Activated CD4-positive, alpha-beta T cell treated with anti-CD3 and anti-CD28 coated beads, Interleukin-2, amount 10 ng/mL, durations not matched to agents 24 days and 14 days (primary cell): ENCODE measurements at regions not wholly inside any gene's neighbourhood (a gene's known extent, or its start where the extent isn't known, plus 50 kb on each side); places are given as distances from the start of the nearest gene placed in this dataset.
A peak's percentile ranks its signal among the peaks of the same experiment; 100 is the strongest.

ENCODE experiments used
- DNase-seq: peaks from one replicate; pipeline ENCODE4 v3.0.0; 2022
- H3K27ac Mint-ChIP-seq: one replicate; pipeline ENCODE4 v1.8.0; 2022; ENCODE audit warnings: mild to moderate bottlenecking, mixed read lengths
- H3K27me3 Mint-ChIP-seq: one replicate; pipeline ENCODE4 v1.8.0; 2022; ENCODE audit warnings: mixed read lengths
- H3K36me3 Mint-ChIP-seq: one replicate; pipeline ENCODE4 v1.8.0; 2022; ENCODE audit warnings: low read depth, mild to moderate bottlenecking, mixed read lengths
- H3K4me1 Mint-ChIP-seq: one replicate; pipeline ENCODE4 v1.8.0; 2021; ENCODE audit warnings: mixed read lengths
- H3K4me3 Mint-ChIP-seq: one replicate; pipeline ENCODE4 v1.8.0; 2022; ENCODE audit warnings: mild to moderate bottlenecking, moderate library complexity, mixed read lengths
- H3K9me3 Mint-ChIP-seq: one replicate; pipeline ENCODE4 v1.8.0; 2021; ENCODE audit warnings: mixed read lengths
- intact Hi-C: fragments of 100-400 bp; cut with micrococcal nuclease; formaldehyde crosslinking; loops from one replicate; pipeline ENCODE4 v1.15.1; 2023

DNA sequence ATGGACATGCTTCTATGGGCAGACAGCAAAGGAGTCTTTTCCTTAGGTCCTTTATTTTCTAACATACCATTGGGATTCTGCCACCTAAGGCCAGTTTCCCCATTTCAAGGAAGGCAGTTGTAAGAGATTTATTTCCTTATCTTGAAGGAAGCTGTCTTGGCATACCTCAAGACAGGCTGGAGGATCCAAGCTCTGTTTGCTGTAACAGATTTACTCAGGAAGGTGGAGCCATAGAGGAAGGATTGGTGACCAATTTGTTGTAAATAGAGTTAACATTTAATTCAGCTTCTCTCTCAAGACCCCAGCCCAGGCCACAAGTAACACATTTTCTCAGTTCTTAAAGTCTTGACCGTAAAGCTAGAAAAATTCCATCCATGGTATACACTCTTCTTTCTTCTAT is 131.6 kb upstream of the TENM3 start:
- Mint-ChIP-seq H3K27me3 (no peaks in the 10 kb centered on the region), H3K27ac (no peak overlapping the region), H3K9me3 (no peaks in the 10 kb centered on the region), H3K36me3 (no peaks in the 10 kb centered on the region), H3K4me1 (no peaks in the 10 kb centered on the region), H3K4me3 (no peak overlapping the region)
- no peak for DNase-seq
- intact Hi-C loops: no loop called here

DNA sequence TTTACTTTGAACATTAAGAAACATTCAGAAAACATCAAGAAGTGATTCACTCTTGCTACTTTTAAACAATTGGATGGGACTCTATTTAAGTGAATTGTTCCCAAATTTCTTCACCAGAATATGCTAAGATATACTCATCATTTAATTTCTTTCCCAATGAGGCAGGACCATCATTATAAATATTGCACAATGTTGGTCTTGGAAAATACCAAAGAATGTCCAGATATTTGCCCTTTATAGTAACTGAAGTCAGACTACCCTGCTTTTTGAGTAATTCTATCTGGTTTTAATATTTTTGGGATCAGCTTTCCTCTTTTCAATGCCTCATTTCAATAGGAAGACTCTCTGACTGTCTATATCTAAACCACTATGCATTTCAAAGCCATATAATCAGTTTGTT is 129.4 kb upstream of the TENM3 start:
- Mint-ChIP-seq H3K27me3 (no peaks in the 10 kb centered on the region), H3K27ac (no peak overlapping the region), H3K4me3 (no peak overlapping the region), H3K36me3 (no peaks in the 10 kb centered on the region), H3K9me3 (no peaks in the 10 kb centered on the region), H3K4me1 (no peaks in the 10 kb centered on the region)
- no peak for DNase-seq
- intact Hi-C loops: no loop called here

- H3K36me3 Mint-ChIP-seq: no peaks in the 10 kb centered on the region
- H3K4me3 Mint-ChIP-seq: no peak overlapping the region
- intact Hi-C loops: no loop called here
- no peak overlapping the region for H3K27ac Mint-ChIP-seq
- H3K27me3 Mint-ChIP-seq: no peaks in the 10 kb centered on the region
- H3K4me1 Mint-ChIP-seq: no peaks in the 10 kb centered on the region
- peaks cover 14% of the 10 kb centered on the region for H3K9me3 Mint-ChIP-seq
- no peak for DNase-seq
Measured at GRCh38 chr4:182124359-182124758, 118.8 kb upstream of the TENM3 start.

- DNase-seq: no peak
- intact Hi-C loops: no loop called here
- H3K27me3 Mint-ChIP-seq: no peaks in the 10 kb centered on the region
Measured at GRCh38 chr4:182126096-182126495, 117.1 kb upstream of the TENM3 start.

DNA sequence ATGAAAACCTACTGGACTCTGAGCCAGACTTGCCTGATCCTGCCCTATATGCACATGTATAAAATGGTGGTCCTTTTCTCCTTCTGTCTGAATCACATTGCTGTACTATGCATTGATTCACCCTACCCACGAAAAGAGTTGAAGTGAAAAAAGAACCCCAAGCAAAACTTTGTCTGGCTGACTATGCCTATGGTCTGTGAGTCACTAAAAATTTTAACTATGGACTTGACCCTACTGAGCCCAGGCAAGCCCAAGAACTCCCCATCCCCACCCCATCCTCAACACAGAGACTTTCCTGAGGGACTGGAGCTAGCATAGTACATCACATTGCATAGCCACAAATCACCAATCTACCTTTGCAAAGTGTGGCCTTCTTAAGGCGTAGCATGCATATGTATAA is 116.6 kb upstream of the TENM3 start:
- no peak for DNase-seq
- no peak overlapping the region for H3K27ac Mint-ChIP-seq
- intact Hi-C loops: no loop called here
- no peaks in the 10 kb centered on the region for H3K4me1 Mint-ChIP-seq
- no peak overlapping the region for H3K4me3 Mint-ChIP-seq
- no peaks in the 10 kb centered on the region for H3K27me3 Mint-ChIP-seq
- peaks cover 10% of the 10 kb centered on the region for H3K9me3 Mint-ChIP-seq
- no peaks in the 10 kb centered on the region for H3K36me3 Mint-ChIP-seq

More at GRCh38 chr4:182126096-182126495, 117.1 kb upstream of the TENM3 start:
- H3K9me3 Mint-ChIP-seq: peaks cover 11% of the 10 kb centered on the region
- H3K4me1 Mint-ChIP-seq: no peaks in the 10 kb centered on the region
- H3K4me3 Mint-ChIP-seq: no peak overlapping the region
- no peaks in the 10 kb centered on the region for H3K36me3 Mint-ChIP-seq
- no peak overlapping the region for H3K27ac Mint-ChIP-seq

DNA sequence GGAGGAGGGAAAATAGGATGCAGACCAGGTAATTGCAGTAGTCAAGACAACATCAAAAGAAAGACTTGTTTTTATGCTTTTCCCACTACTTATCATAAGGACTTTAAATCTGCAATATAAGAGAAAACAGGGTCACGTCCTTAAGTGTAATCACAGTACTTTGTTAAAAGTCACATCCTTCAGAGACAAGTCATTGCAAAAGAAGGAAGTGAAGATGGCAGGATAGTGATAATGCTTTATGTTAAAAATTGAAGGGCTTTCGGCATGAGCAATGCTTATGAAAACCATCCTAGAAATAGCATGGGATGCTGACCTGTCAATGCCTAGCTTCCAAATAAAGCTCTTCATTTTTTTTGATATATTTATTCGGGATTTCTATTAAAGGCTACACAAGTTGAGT is 110.2 kb upstream of the TENM3 start:
- Mint-ChIP-seq H3K36me3 (no peaks in the 10 kb centered on the region), H3K27me3 (peaks cover 16% of the 10 kb centered on the region), H3K4me1 (no peaks in the 10 kb centered on the region), H3K9me3 (no peaks in the 10 kb centered on the region), H3K4me3 (no peak overlapping the region), H3K27ac (no peak overlapping the region)
- DNase-seq: no peak
- intact Hi-C loops: no loop called here

DNA sequence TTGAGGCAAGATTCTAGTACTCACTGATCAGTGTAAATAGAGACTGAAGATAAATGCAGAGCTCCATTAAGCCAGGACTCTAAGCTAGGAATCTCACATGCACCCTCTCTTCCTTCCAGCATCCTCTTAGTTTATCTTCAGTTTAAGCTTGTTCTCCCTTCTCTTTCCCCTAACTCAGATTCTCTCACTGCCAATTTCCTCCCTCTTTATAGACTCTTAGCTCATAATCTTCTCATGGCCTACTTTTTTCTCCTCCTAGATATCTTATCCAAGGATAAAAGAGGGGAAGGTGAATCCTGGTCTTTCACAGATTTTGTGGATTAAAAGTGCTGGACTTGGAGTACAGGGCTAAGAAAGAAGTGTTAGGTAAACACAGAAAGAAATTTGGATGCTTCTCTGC is 108.9 kb upstream of the TENM3 start:
- Mint-ChIP-seq H3K4me1 (no peaks in the 10 kb centered on the region), H3K36me3 (no peaks in the 10 kb centered on the region), H3K27ac (no peak overlapping the region), H3K27me3 (peaks cover 25% of the 10 kb centered on the region), H3K9me3 (no peaks in the 10 kb centered on the region), H3K4me3 (no peak overlapping the region)
- no peak for DNase-seq
- intact Hi-C loops: no loop called here

DNA sequence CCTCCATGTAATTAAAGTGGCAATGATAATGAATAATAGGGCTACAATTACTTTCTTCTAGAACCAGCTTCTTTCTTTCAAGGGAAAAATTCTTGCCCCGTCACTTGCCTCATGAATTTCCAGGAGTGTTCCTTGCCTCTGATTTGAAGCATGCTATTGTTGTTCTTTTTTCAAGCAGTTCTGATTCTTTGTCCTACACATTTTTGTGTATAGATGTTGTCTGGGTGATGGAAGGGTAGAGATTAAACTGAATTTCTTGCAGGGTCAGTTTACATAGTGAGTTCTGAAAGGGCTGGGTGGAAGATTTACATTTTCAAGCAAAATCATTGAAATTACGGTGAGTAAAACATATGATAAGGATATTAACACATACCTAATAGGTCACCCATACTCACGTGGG is 107.0 kb upstream of the TENM3 start:
- H3K9me3 Mint-ChIP-seq: no peaks in the 10 kb centered on the region
- no peak for DNase-seq

DNA sequence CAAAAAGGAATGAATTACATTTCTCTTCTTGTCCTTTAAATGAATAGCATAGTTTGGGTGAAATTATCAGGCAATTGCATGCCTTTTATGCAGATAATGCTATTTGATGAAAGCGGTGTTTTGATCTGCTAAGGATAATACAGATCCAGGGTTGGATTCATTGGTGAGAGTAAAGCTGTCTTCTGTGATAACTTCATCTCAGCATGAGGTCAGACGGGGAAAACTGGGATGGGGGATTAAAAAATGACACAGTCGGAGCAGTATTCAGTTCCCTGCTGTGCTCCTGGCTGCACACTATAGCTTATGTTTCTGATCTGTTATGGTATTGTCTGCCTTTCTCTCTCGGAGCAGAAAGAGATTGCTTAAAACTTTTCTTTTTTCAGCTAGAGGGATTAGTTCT is 105.9 kb upstream of the TENM3 start:
- no peak overlapping the region for H3K27ac Mint-ChIP-seq
- intact Hi-C loops: no loop called here
- H3K4me3 Mint-ChIP-seq: no peak overlapping the region
- no peaks in the 10 kb centered on the region for H3K36me3 Mint-ChIP-seq
- peaks cover 51% of the 10 kb centered on the region for H3K27me3 Mint-ChIP-seq
- peaks cover 3% of the 10 kb centered on the region for H3K9me3 Mint-ChIP-seq
- peaks cover 2% of the 10 kb centered on the region for H3K4me1 Mint-ChIP-seq
- DNase-seq: no peak

More for the DNA sequence above, 107.0 kb upstream of the TENM3 start:
- no peaks in the 10 kb centered on the region for H3K36me3 Mint-ChIP-seq
- H3K27ac Mint-ChIP-seq: no peak overlapping the region
- peaks cover 2% of the 10 kb centered on the region for H3K4me1 Mint-ChIP-seq
- intact Hi-C loops: no loop called here
- H3K4me3 Mint-ChIP-seq: no peak overlapping the region
- H3K27me3 Mint-ChIP-seq: peaks cover 40% of the 10 kb centered on the region

- intact Hi-C loops: no loop called here
- H3K36me3 Mint-ChIP-seq: peaks cover 3% of the 10 kb centered on the region
- H3K4me1 Mint-ChIP-seq: peaks cover 14% of the 10 kb centered on the region
- no peak for DNase-seq
- peaks cover 64% of the 10 kb centered on the region for H3K27me3 Mint-ChIP-seq
- H3K27ac Mint-ChIP-seq: no peak overlapping the region
- peak overlapping the region; percentile 77 for H3K4me3 Mint-ChIP-seq
- H3K9me3 Mint-ChIP-seq: peaks cover 4% of the 10 kb centered on the region
Measured at GRCh38 chr4:182139491-182139890, 103.7 kb upstream of the TENM3 start.

DNA sequence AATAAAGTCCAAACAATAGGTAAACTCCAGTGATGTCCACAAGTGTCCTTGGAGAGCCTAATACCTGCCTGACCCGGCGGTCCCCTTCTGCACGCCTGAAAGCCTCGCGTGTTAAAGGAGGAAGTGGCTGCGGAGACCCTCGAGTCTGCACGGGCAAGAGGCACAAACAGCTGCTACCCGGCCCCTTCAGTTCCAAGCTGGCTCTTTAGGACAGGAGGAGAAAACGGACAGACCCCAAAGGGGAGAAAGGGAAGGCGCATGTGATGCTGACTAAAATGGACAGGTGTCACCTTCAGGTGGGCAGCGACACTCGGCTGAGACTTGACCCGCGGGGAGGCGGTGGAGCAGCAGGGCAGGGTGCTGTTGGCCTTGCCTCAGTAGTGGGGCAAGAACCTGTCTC is 102.7 kb upstream of the TENM3 start:
- no peak for DNase-seq
- no peak overlapping the region for H3K4me3 Mint-ChIP-seq
- H3K9me3 Mint-ChIP-seq: peaks cover 4% of the 10 kb centered on the region
- peaks cover 18% of the 10 kb centered on the region for H3K4me1 Mint-ChIP-seq
- peaks cover 70% of the 10 kb centered on the region for H3K27me3 Mint-ChIP-seq
- H3K27ac Mint-ChIP-seq: no peak overlapping the region
- H3K36me3 Mint-ChIP-seq: peaks cover 3% of the 10 kb centered on the region
- intact Hi-C loops: loop anchor here (5.0 kb wide), 1 partner anchor 307 kb away; no protein-coding TSS in a partner anchor

GRCh38 chr4:182141061-182141460 is 102.1 kb upstream of the TENM3 start:
- Mint-ChIP-seq H3K9me3 (peaks cover 4% of the 10 kb centered on the region), H3K27ac (no peak overlapping the region), H3K27me3 (peaks cover 74% of the 10 kb centered on the region), H3K36me3 (peaks cover 3% of the 10 kb centered on the region), H3K4me3 (no peak overlapping the region), H3K4me1 (peaks cover 18% of the 10 kb centered on the region)
- DNase-seq: no peak
- intact Hi-C loops: loop anchor here (5.0 kb wide), 1 partner anchor 306 kb away; no protein-coding TSS in a partner anchor

GRCh38 chr4:182142176-182143085 is 100.8 kb upstream of the TENM3 start:
- intact Hi-C loops: loop anchor here (5.0 kb wide), 1 partner anchor 305 kb away; no protein-coding TSS in a partner anchor
- Mint-ChIP-seq H3K9me3 (peaks cover 4% of the 10 kb centered on the region), H3K36me3 (peaks cover 3% of the 10 kb centered on the region), H3K4me1 (peaks cover 18% of the 10 kb centered on the region), H3K27me3 (peaks cover 75% of the 10 kb centered on the region), H3K27ac (peak overlapping the region; percentile 34), H3K4me3 (peak overlapping the region; percentile 37)
- no peak for DNase-seq

- peak overlapping the region; percentile 74 for H3K4me3 Mint-ChIP-seq
- peaks cover 4% of the 10 kb centered on the region for H3K9me3 Mint-ChIP-seq
- H3K36me3 Mint-ChIP-seq: peaks cover 3% of the 10 kb centered on the region
- no peak for DNase-seq
- intact Hi-C loops: loop anchor here (5.0 kb wide), 1 partner anchor 304 kb away; no protein-coding TSS in a partner anchor
- peak overlapping the region; percentile 34 for H3K27ac Mint-ChIP-seq
- H3K4me1 Mint-ChIP-seq: peaks cover 18% of the 10 kb centered on the region
- peaks cover 73% of the 10 kb centered on the region for H3K27me3 Mint-ChIP-seq
Measured at GRCh38 chr4:182143086-182143821, 99.9 kb upstream of the TENM3 start.
